GM19328 (cell line): ENCODE measurements at regions not wholly inside any gene's neighbourhood (a gene's known extent, or its start where the extent isn't known, plus 50 kb on each side); places are given as distances from the start of the nearest gene placed in this dataset.

Experiments
- ATAC-seq: cut with Tn5 transposase; IDR thresholded peaks from one replicate; pipeline ENCODE4 v1.9.1; 2021; ENCODE audit warnings: mild to moderate bottlenecking, moderate library complexity; ENCODE audit not compliant: unreplicated experiment

DNA sequence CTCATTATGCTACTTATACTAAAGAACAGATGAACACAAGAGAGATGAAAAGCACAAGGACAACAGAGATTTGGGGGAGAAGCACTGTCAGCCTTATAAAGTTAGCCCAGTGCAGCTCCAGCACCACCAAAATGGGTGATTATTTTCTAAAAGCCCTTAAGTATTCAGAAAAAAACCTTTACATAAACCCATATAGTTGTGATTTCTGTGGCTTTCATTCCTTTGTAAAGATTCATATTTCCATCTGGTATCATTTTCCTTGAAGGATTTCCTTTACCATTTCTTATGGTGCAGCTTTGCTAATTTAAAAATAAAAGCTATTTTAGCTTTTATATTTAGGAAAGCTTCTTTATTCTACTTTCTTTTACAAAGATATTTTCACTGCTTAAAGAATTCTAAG is 311.0 kb downstream of the TMEM167A start:
- ATAC-seq = no peak

DNA sequence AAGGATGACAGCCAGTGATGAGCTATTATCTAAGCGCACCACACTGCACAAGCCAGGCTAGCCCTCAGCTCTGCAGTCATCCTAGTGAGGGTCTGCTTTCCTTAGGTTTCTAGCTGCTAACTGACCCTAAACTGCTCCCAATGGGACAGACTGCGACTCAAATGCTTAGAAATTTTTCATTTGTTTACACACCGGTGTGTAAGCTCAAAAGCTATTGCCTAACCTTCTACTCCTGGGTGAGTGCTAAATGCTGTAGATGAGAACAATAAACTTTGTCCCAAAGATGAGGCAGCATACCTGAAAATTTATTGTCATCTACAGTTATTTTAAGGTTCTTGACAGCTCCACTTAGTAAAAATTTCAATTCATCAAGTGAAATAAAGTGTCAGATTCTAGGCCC is 311.4 kb downstream of the TMEM167A start:
- no peak for ATAC-seq

DNA sequence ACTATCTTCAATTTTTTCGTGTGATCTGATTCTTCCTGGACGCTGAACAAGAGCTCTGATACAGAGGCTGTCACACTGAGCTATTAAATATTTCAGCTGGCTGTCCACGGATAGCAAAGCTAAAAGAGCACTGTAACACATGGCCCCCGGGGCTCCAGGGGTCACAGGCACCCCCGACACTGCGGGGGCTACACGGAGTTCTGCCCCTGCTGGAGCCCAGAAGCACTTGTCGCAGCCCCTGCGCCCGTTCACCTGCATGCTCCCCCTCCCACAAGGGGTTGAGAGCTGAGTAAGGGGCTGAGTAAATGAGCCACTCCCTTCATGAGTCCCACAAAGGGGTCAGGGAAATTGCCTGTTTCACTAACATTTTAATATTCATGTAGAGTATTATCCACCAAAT is 316.3 kb downstream of the TMEM167A start:
- ATAC-seq = no peak

DNA sequence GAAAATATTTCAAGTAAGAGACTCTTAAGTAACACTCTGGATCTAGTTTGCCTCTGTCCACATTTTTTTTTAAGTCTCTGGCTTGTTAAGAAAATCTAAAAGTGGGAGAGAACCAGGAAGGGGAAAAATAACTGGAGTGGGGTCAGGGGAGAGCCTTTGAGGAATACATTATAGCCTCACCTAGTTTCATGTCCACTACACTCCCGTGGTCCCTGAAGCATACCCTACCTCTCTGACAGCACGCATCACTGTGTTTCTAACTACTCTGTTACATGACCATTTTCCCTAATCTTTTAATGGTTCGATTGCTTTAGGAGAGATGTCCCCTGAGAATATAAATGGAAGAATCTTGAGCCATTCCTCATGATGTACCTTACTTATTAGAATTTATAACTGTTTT is 318.3 kb downstream of the TMEM167A start:
- ATAC-seq = no peak

DNA sequence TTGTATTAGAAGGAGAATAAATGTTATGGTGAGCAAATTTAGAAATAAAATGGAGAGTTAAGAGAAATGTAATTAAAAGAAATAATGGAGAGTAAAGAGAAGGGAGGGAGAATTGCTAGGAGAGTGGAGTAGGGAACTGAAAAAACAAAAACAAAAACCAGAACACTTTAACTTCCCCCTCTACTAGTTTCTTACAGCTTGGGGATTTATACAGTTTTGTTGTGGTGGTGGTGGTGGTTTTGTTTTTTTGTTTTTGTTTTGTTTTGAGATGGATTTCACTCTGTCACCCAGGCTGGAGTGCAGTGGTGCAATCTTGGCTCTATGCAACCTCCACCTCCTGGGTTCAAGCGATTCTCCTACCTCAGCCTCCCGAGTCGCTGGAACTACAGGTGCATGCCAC is 322.4 kb downstream of the TMEM167A start:
- peak; percentile 88 for ATAC-seq

DNA sequence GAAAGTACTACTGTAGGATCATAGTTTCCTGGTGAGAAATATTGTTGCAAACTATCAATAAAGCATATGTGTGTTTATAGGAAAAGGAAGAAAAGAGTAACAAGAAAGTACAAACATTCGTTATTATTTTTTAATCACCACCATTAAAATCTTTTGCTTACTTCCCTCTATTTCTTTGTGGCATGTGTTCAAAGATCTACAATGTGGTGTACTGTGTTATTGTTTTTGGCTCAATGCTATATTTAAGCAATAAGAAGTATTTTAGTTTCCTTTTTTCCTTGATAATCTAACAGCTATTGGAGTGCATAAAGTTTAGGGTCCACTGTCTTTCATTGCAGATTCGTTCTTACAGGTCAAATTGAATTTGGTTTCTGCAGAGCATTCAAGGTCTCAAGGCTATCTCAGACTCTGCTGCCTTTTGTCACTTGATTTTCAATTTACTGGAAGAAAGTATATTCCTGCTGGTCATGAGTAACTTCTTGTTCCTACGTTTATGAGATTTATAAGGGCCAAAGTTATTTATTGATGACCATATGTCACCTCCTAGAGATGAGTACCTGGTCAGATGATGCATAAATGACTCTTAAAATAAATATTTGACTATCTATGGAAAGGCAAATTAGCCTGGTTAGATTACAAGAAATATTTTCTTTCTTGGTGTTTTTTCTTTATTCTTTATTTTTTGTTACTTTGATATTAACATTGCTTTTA is 323.0 kb downstream of the TMEM167A start:
- no peak for ATAC-seq

DNA sequence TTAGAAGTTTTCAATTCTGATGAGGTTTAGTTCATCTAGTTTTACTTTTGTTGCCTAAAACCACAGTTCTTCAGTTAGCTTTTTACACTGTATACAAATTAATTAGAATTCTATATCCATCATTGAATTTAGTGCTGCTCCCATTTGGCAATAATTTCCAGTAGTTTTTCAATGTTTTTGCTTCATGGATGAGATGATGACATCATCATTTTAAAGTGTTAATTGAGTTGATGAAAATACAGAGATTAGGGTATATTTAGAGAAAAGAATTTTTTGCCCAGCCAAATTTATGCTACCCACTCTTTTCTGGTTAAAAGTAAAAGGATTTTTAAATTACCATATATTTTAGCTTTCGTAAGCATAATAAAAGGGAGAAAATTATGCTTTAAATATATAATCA is 323.8 kb downstream of the TMEM167A start:
- ATAC-seq = no peak

DNA sequence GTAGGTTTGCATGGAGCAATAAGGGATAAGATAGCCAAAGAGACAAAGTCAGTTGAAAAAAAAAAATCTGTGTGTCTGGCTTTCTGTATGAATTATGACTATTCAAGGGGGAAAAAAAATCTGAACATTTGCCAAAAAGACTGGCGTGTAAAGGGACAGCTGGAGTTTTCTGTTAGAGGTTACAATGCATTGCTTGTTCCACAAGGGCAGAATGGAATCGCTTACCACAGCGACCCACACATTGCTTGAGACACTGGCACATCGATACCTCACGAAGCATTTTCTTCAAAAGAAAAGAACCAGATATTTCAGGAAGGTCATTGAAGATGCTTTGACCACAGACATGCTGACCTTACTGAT is 327.8 kb downstream of the TMEM167A start:
- ATAC-seq = no peak

DNA sequence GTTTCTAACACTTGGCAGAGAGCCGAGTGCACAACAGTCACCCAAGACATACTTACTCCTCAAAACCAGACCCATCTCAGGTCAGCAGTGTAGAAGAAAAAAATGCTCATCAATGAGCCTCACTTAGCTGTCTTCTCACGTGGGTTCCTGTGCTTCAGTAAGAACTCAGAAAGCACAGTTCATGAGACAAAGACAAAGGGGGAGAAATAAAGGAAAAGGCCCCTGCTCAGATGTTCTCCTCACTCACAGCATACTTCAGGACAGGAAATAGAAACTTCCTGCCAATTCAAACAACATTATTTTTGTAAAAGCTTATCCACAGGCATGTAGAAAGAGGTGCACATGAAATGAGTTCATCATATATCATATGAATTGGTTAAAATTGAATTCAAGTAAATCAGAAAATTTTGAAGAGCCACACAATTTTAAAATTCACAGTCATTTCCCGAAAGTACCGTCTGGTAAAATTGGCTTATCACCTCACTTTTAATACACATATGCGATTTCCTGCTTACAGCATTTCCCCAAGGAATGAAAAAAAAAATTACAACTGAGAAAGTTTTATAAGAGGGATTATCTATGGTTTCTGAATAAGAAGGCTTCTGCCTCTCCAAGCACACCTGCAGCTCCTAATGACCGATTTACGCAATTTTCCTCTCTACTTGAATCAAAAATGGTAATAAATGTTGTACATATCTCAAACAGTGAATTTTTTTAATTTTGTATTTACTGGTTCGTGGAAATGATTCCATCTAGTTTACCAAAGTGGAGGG is 328.3 kb downstream of the TMEM167A start:
- ATAC-seq = no peak

DNA sequence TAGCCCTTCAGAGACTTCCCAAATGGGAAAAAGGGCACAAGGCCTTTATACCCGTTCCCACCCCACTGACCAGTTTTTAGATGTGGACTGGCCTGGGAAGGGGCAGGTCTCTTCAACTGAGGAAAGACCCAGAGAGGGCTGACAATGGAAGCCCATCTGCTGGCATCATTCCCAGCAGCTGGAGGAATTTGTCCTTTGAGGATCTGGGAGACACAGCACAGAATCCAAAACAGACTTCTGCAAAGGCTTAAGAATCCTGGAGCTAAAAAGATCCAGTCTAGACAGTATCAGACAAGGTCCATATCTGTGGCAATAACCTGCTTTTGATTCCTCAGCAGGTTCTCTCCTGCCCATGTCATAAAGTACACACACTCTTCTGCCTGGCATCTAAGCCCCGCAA is 329.2 kb downstream of the TMEM167A start:
- no peak for ATAC-seq

DNA sequence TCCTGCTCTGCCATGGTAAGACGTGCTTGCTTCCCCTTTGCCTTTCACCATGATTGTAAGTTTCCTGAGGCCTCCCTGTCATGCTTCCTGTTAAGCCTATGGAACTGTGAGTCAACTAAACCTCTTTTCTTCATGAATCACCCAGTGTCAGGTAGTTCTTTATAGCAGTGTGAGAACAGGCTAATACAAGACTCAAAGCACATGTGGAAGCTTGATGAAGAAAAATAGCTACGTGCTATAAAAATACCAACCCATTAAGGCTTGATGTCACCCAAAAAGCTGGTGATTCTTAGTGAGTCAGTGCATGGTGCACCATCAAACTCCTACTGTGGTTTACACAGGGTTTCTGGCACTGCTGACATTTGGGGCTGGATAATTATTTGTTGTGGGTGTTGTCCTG is 332.2 kb downstream of the TMEM167A start:
- no peak for ATAC-seq

DNA sequence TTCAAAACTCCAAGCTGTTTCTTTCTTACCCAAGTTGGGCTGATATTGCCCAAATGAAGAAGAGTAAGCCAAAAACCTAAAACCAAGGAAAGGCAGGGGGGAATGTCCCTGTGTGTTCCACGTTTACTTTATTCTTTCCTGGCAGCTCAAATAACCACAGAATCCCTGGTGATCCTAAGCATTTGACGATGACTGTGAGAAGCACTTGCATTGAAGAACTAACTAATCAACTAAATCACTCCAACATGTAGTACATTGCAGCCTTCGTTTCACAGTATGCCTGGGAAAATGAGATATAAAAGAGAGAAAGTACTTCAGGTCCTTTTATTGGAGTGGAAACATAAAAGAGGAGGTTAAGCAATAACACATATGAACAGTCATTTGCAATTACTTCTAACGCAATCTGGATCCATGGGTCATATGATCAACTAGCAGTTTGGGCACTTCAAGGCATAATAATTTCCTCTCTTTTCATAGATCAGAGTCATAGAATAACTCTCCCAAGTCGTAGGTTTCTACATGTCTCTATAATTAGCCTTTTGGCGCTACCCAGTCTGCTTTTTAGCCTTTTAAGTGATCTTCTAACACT is 338.4 kb downstream of the TMEM167A start:
- no peak for ATAC-seq

DNA sequence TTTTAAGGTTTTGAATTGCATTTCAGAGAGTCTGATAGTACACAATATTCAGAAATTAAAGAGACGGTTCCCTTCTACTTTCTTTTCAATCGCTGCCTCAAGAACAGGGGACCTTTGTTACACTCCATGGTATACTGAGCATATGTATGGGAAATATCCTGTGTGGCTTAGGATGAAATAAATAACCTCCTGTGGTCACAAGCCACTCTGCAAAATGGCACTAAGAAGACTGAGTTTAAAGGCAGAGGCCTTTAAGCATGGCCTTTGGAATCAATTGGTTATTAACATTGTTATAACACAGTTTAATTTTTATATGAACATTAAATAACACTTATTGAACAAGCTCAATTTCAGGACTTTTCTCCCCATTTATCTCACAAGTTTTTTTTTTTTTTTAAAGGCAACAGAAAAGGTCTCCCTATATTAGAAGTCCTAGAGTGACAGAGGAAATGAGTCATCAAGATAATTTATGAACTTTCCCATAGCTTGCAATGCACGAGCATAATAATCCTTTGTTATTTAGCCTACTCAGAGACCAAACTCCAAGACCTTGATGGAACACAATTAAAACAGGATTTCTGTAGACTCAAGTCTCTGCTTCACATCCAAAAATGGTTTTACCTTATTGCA is 341.9 kb downstream of the TMEM167A start:
- ATAC-seq = no peak

DNA sequence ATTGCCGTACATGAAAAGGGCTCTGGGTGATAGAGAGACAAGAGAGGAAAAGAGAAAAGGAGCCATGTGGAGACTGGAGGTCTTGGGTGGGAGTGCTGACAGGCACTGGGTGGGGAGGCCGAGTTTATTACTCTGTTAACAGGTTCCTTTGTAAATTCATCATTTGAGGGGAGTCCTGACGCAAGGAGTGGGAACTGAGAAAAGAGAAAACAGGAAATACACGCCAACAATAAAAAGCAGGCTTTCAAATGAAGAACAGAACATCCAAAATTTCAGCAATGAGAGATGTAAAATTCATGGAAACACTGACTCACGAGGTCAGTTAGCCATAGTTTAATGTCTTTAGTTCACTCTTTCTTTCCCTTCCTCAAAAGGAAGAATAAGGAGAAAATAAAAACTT is 342.8 kb downstream of the TMEM167A start:
- ATAC-seq = no peak

DNA sequence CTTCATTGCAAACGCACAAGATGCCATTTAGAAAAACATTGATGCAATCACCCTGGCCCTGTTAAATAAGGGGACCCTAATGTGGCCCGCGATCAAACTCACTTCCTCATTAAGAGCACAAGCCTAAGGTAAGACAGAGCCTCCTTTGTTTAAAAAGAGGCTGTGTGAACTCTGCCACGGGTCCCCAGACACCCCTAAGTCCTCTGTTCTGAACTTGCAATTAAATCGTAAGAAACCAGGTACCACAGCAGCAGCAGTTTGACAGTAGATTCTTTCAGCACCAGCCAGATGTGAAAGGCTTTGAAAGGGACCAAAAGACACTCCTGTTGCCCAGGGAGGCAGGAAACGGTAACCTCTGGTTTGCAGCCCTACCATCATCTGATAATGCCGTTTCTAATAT is 346.3 kb downstream of the TMEM167A start:
- no peak for ATAC-seq

DNA sequence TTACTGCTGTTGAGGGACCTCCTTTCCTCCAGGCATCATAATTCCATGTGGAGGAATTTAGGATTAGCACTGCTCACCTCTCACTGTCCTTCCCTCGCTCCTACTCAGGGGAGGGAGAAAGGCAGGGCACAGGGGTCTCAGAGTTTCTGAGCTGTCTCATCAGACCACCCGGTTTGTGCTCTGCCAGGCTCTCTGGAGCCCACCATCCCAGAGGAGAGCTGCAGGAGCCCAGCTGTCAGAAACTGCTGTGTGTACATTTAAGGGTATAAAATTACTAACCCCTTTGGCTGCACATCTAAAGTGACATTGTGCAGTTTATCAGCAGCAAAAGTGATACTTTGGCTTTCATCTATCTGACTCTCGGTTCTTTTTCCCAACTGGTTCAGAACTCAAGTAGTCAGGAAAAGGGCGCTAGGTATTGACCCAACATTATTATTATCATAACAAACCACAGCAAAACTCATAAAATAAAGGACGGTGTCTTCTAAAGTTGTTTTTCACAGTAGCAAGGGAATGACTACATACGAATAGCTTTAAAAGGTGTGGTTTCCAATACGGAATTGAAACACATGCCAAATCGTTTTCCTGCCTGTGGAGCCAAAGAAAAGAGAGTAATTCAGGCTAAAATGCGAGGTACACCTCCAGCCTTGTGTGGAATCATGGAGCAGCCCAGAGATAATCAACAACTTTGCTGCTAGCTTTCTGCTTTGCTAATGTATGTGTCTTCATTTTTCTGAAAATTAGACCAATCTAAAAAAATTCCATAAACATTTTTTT is 348.1 kb downstream of the TMEM167A start:
- no peak for ATAC-seq

DNA sequence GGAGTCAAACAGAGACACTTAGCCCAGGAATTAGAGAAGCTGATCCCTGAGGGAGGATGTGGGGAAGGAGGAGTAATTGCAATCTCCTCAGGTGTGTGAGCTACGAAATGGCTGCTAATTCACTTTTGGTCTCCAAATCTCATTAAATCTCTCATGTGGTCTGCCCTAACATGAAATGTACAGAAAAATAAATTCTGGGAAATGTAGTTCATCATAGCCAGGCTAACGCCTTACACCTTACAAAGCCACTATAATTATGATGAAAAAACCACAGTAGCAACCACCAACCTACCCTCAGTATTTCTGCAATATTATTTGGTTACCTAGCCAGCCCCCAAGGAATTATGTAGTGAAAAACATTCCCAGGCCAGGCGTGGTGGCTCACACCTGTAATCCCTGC is 354.0 kb downstream of the TMEM167A start:
- no peak for ATAC-seq

DNA sequence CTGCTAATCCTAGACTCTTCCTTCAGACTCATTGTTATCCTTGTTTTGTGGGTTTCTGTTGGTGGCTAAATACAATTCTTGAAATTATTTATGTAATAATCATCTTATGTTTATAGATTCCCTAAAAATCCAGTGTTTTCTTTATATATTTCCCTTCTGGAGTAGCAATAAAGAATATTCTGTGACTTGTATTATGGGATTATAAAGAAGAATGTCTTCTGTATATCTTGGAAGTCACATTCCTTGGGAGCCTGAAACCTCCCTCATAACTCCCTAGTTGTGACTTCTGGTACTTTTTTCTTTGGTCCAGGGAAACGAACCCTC is 356.1 kb downstream of the TMEM167A start:
- ATAC-seq = no peak

DNA sequence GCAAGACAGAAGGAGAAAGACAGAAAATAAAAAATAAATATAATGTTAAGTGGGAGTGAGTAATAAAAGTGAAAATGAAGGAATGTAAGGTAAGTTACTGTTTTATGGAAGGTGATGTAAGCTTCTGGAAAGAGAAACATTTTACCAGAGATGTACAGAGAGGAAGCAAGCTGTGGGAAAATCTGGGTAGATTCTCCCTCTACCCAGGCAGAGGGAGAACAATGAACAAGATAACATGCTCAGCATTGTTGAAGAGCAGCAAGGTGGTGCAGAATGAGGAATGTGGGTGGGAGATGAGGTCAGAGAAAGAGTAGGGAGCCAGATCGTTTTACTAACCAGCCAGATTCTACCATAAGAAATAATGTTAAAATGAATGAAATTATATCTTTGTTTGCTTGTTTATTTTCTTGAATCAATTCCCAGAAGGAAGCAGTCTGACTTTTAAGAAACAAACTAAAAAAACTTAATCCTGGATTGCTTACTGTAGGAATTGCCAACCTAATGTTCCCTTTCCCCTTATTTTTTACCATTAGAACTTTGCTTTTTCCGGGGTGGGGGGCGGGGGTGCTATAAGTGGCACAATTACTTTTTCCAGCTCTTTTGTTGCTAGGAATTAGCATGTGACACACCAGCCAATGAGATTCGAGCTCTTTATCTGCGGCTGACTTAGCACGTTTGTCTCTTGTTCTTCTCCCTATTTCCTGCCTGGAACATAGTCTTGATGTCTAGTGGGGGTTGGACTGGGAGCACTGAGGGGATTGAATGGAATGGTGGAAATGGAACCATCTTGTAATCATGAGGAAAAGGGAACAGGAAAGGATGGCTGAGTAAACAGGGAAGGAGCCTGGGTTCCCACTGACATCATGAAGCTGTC is 356.7 kb downstream of the TMEM167A start:
- ATAC-seq = no peak

DNA sequence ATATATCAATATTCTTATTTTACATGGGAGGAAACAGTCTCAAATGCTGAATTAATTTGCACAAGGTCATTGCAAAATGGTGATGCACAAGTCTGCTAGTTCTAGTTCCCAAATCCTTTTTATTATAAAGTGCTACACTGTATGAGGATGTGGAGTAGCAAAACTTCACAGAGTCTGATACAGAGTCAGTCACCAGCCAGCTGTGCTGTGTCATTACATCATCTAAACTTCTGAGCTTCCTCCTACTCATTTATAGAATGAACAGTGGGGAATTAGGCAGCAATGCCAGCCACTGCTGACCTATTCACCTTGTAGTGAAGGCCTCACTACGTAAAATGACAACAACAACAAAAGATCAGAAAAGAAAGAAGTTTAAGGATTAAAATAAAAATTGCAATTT is 357.8 kb downstream of the TMEM167A start:
- ATAC-seq = no peak
